HEK293T (cell line): ENCODE measurements at regions not wholly inside any gene's neighbourhood (a gene's known extent, or its start where the extent isn't known, plus 50 kb on each side); places are given as distances from the start of the nearest gene placed in this dataset.

ENCODE experiments used
- BHLHE40 ChIP-seq: fragments of 450-650 bp; IDR thresholded peaks from 2 replicates; pipeline ENCODE4 v1.6.1; 2016; ENCODE audit warnings: mild to moderate bottlenecking, moderate library complexity, borderline replicate concordance
- CTBP1 ChIP-seq: fragments of 450-650 bp; IDR thresholded peaks from 2 replicates; pipeline ENCODE4 v1.6.1; 2016; ENCODE audit warnings: borderline replicate concordance
- ELF4 ChIP-seq: fragments of 450-650 bp; IDR thresholded peaks from 2 replicates; pipeline ENCODE4 v1.6.1; 2017; ENCODE audit warnings: antibody characterized with exemption
- FOXK2 ChIP-seq: fragments of 450-650 bp; IDR thresholded peaks from 2 replicates; pipeline ENCODE4 v1.6.1; 2016; ENCODE audit warnings: mild to moderate bottlenecking
- HDGF ChIP-seq: fragments of 450-650 bp; IDR thresholded peaks from 2 replicates; pipeline ENCODE4 v1.6.1; 2017; ENCODE audit warnings: antibody characterized with exemption, borderline replicate concordance
- PKNOX1 ChIP-seq: fragments of 450-650 bp; IDR thresholded peaks from 2 replicates; pipeline ENCODE4 v1.6.1; 2016
- SP1 ChIP-seq: fragments of 450-650 bp; IDR thresholded peaks from 2 replicates; pipeline ENCODE4 v1.6.1; 2017
- TARDBP ChIP-seq: fragments of 450-650 bp; IDR thresholded peaks from 2 replicates; pipeline ENCODE4 v1.6.1; 2016

- no peak for TF ChIP-seq ELF4
- TF ChIP-seq SP1, result no peak
- TF ChIP-seq TARDBP, result no peak
- no peak for TF ChIP-seq FOXK2
- TF ChIP-seq HDGF, result no peak
- TF ChIP-seq CTBP1, result no peak
- no peak for TF ChIP-seq BHLHE40
- TF ChIP-seq PKNOX1, result no peak
Observed at GRCh38 chr9:82052081-82052480, 63.5 kb downstream of the SPATA31D1 start.
